GM19351 (cell line): ENCODE measurements at regions not wholly inside any gene's neighbourhood (a gene's known extent, or its start where the extent isn't known, plus 50 kb on each side); places are given as distances from the start of the nearest gene placed in this dataset.
"Not testable (repeated sequence)": the region's sequence is repeated elsewhere in the genome, so short reads cannot be mapped to it uniquely, and the experiment has no call there.

Experiments used
- ATAC-seq: cut with Tn5 transposase; IDR thresholded peaks from one replicate; pipeline ENCODE4 v1.9.1; 2021; ENCODE audit warnings: mild to moderate bottlenecking, moderate library complexity; ENCODE audit not compliant: unreplicated experiment

- no peak for ATAC-seq
Observed at GRCh38 chr6:12348530-12349511, 58.7 kb downstream of the EDN1 start.

- ATAC-seq = no peak
Observed at GRCh38 chr6:12350644-12351170, 60.5 kb downstream of the EDN1 start.

GRCh38 chr6:12351672-12352071 is 61.5 kb downstream of the EDN1 start:
- no peak for ATAC-seq

DNA sequence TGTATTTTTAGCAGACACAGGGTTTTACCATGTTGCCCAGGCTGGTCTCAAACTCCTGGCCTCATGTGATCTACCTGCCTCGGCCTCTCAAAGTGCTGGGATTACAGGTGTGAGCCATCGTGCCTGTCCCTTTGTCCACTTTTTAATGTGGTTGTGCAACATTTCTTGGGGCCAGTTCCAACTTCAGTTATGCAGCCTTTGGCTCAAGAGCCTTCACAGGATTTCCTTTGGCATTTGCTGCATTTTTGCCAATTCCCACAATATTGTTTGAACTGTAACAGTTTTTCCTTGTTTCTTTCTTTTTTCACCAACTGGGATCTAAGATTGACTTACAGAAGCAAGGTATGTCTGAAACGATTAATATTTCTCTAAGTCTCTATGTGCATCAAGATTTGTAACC is 63.6 kb downstream of the EDN1 start:
- ATAC-seq = no peak

DNA sequence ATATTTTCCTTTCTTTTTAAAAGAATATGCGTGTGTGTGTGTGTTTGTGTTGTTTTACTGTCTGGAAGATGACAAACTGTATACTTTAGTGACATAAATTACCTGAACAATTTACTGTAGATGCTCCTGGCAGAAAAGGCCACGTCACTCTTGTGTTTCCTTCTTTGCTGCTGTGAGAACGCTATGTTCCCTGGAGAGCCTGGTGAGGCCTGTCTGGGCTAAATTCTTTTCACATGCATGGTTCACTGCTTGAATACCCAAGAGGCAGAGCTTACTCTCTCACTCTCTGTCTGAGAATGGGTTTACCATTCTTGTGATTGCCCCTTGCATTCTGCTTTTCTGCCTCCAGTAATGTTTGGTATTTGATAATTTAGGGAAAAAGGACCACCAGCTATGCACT is 64.3 kb downstream of the EDN1 start:
- no peak for ATAC-seq

DNA sequence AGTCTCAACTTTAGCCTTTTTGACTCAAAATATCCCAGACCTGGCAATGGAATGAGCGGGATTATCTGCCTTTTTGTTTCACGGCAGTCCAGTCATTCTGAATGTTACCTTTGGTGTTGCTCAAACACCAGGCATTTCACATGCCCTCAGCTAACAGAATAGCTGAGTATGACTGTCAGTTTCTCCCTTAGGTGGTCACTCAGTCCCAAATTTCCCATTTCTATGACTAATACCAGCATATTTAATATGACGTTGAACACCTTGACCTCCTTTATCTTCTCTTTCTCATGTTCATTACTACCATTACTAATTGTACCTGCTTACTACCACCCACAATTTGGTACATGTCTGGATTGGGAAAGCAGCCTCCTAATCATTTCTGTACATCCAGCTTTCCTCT is 65.2 kb downstream of the EDN1 start:
- no peak for ATAC-seq

GRCh38 chr6:12356431-12356830 is 66.3 kb downstream of the EDN1 start:
- no peak for ATAC-seq

DNA sequence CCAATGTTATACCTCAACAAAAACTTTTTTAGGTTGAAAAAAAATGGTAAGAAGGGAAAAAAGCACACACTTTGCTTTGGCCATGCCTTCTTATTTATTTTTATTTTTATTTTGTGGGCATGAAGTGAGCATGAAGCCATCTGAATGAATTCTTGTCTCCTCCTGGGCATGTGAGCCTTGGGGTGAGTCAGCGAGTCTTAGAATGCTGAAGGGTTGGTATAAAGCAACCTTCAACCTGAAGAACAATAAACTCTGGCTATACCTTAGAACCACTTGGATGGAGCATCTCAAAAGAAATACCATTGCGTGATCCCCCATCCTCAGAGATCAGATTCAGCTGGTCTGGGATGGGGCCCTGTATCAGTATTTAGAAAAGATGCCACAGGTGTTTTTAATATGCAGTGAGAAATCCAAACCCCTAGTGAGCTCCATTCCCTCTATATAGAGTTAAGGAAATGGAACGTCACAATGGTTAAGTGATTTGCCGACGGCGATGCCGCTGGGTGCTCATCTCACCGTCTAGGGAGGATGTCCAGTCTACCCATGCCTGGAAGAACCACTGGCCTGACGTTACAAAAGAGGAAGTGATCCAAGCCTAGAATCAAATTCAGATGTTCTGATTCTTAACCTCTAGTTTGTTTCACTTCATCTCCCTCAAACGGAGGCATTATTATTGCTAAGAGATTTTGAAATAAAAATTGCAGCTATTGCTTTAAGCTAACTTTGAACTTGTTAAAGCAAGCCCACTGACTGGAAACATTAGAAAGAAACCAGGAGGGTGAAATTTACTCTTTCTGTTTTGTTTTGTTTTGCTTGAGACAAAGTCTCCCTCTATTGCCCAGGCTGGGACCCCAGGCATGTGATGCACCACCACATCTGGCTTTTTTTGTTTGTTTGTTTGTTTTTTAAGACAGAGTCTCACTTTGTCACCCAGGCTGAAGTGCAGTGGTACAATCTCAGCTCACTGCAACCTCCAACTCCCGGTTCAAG is 67.1 kb downstream of the EDN1 start:
- ATAC-seq = peak; percentile 80

DNA sequence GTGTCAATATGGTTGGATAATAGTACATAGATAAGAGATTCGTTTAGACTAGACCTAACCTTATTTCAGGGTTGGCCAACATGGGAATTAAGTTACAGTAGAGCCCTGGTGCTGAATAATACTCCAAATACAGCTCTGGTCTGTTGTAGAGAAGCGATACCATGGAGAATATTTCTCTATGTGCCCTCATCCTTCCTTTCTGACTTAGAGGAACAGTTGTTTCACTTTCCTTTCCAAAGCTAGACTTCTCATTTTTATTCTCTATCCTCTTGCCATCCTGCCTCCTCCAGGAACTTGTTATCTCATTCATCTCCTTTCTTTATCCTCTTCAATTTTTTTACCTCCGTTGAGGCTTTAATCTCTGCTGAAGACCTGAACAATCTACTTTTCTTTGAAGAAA is 68.9 kb downstream of the EDN1 start:
- ATAC-seq = no peak

GRCh38 chr6:12361042-12361765 is 71.0 kb downstream of the EDN1 start:
- ATAC-seq = no peak

GRCh38 chr6:12363277-12363650 is 73.1 kb downstream of the EDN1 start:
- ATAC-seq = not testable (repeated sequence)

- peak; percentile 66 for ATAC-seq
Observed at GRCh38 chr6:12363651-12364381, 73.7 kb downstream of the EDN1 start.

DNA sequence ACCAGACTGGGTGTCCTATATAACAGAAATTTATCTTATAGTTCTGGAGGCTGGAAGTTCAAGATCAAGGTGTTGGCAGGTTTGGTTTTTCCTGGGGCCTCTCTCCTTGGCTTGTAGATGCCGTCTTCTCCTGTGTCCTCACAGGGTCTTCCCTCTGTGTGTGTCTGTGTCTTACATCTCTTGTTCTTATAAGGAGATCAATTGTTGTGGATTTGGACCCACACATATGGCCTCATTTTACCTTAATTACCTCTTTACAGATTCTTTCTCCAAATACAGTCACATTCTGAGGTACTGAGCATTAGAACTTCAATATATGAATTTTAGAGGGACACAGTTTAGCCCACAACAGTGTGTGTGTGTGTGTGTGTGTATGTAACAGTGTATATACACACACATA is 74.5 kb downstream of the EDN1 start:
- no peak for ATAC-seq

DNA sequence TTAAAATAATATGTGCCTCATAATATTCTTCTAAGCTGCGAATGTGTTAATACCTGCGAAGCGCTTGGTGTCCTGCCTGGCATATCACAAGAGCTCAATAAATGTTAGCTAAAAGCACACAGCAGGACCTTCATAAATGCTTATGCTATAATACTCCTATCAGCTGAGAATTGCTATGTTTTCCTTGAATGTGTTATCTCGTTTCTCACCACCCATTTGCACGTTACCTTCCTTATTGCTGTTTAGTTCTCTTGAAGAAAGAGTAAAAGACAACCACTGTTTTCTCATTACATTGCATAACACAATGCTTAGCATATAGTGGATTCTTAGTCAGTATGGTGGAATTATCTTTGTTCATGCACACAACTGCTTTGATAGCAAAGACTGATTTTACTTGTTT is 76.6 kb downstream of the EDN1 start:
- ATAC-seq = no peak

DNA sequence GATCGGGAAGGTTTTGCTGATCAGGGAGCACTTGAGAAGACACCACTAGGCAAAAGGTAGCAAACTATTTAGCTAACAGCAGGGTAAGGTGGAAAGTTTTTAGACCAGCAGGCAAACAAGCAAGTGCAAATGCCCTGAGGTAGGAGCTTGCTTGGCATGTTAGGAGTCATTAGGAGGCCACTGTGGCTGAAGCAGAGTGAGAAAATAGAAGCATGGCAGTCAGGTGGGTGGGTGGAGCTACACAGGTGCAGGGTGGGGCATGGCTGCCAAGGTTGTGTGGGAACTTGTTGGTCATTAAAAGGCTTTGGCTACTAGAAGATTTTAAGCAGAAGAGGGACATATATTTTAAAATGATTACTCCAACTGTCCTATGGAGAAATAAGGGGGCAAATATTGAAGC is 77.3 kb downstream of the EDN1 start:
- ATAC-seq = no peak

DNA sequence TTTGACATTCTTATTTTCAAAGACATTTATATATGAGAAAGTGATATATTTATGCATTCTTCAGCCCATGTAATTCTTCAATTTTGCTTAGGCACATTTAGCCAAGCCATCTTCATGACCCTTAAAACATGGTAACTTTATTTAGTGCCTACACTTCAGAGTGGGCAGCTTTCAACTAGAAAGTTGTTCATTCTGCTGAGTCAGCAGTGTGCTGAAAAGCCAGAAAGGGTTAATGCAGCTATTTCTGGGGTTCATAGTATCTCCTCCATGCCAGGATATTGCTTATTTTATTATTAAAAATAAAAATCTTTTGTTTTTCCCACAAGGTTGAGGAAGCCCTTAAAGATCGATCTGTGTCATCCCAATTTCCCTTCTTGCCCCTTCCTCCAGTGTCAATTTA is 79.2 kb downstream of the EDN1 start:
- no peak for ATAC-seq

- ATAC-seq = peak; percentile 84
Observed at GRCh38 chr6:12369781-12370262, 79.7 kb downstream of the EDN1 start.

- ATAC-seq = no peak
Observed at GRCh38 chr6:12371151-12371550, 81.0 kb downstream of the EDN1 start.

DNA sequence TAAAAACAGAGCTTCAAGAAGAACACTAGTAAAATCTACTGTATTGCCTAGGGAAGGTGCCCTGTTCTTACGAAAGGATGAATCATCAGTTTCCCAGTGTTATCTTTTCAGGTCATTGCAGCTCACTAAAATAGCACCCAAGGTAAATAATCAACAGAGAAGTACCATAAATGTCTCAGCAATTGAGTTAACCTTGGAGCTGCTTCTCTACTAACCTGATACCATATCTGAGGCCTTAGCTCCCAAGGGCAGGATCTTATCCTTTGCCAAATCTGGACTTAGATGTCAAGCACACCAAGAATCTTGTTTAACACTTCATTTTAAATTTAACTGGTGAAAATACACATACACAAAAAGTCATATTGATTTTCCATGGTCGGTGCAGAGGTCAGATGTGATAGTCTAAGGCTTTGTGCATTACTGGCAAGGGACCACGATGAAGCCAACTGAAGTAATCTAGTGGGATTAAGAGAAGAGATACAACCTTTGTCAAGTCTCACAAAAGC is 81.5 kb downstream of the EDN1 start:
- ATAC-seq = no peak

DNA sequence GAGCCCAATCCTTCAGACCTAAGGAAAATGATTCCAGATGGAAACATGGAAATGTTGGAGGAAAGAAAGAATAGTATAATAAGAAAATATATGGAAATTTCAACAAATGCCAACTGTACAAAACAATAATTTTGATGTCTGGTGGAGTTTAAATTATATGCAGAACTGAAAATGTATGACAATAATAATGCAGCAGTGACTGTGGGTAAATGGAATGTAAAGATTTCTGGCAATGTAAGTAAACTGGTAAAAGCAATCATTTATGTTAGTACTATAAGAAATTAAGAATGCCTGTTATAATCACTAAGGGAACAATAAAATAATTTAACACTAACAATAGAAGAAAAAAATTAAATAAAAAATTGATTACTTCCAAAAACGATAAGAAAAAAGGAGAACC is 89.0 kb downstream of the EDN1 start:
- ATAC-seq = no peak
